ENCODE measurements at regions not wholly inside any gene's neighbourhood (a gene's known extent, or its start where the extent isn't known, plus 50 kb on each side); places are given as distances from the start of the nearest gene placed in this dataset.
"Not testable (repeated sequence)": the region's sequence is repeated elsewhere in the genome, so short reads cannot be mapped to it uniquely, and the experiment has no call there.

GRCh38 chr2:111514138-111514537 is 369.9 kb downstream of the ANAPC1 start:
- not testable (repeated sequence) for DNase-seq

GRCh38 chr2:111517050-111517720 is 366.8 kb downstream of the ANAPC1 start:
- DNase-seq = not testable (repeated sequence)

- not testable (repeated sequence) for DNase-seq
Observed at GRCh38 chr2:111517721-111518053, 366.3 kb downstream of the ANAPC1 start.

- peak; percentile 75 for DNase-seq
Observed at GRCh38 chr2:111519071-111519470, 364.9 kb downstream of the ANAPC1 start.

- no peak for DNase-seq
Observed at GRCh38 chr2:111522231-111522768, 361.7 kb downstream of the ANAPC1 start.

- no peak for DNase-seq
Observed at GRCh38 chr2:111523009-111523408, 361.0 kb downstream of the ANAPC1 start.

- DNase-seq = not testable (repeated sequence)
Observed at GRCh38 chr2:111525026-111525425, 359.0 kb downstream of the ANAPC1 start.

GRCh38 chr2:111526041-111526639 is 357.9 kb downstream of the ANAPC1 start:
- DNase-seq = peak; percentile 28

- not testable (repeated sequence) for DNase-seq
Observed at GRCh38 chr2:111527707-111528400, 356.1 kb downstream of the ANAPC1 start.

- DNase-seq = not testable (repeated sequence)
Observed at GRCh38 chr2:111529022-111529421, 355.0 kb downstream of the ANAPC1 start.

GRCh38 chr2:111530239-111530965 is 353.6 kb downstream of the ANAPC1 start:
- not testable (repeated sequence) for DNase-seq

- DNase-seq = not testable (repeated sequence)
Observed at GRCh38 chr2:111532682-111533556, 351.1 kb downstream of the ANAPC1 start.

GRCh38 chr2:111533557-111534247 is 350.3 kb downstream of the ANAPC1 start:
- DNase-seq = not testable (repeated sequence)

GRCh38 chr2:111534910-111535352 is 349.1 kb downstream of the ANAPC1 start:
- no peak for DNase-seq

- no peak for DNase-seq
Observed at GRCh38 chr2:111535404-111535803, 348.6 kb downstream of the ANAPC1 start.

GRCh38 chr2:111537078-111537655 is 346.8 kb downstream of the ANAPC1 start:
- DNase-seq = no peak

- not testable (repeated sequence) for DNase-seq
Observed at GRCh38 chr2:111539991-111540390, 344.0 kb downstream of the ANAPC1 start.

- DNase-seq = not testable (repeated sequence)
Observed at GRCh38 chr2:111542120-111542774, 341.7 kb downstream of the ANAPC1 start.

GRCh38 chr2:111544006-111544405 is 340.0 kb downstream of the ANAPC1 start:
- DNase-seq = not testable (repeated sequence)

- DNase-seq = not testable (repeated sequence)
Observed at GRCh38 chr2:111545723-111546431, 338.1 kb downstream of the ANAPC1 start.

Data from MV-4-11 (cell line).